Cardiac muscle cell (in vitro differentiated cells and primary cell): ENCODE measurements at regions not wholly inside any gene's neighbourhood (a gene's known extent, or its start where the extent isn't known, plus 50 kb on each side); places are given as distances from the start of the nearest gene placed in this dataset.

Experiments used
- DNase-seq, 2 donors: peaks; one replicate each; pipeline versions ENCODE4 v3.0.0 to v3.0.0-alpha.2; 2010 to 2017; ENCODE audit warnings: low read depth in 1 of 2, low spot score in 1 of 2
- H3K27ac ChIP-seq: fragments of 200-600 bp; sonication (generic); 2 replicates; pipeline ENCODE4 v1.5.1; 2016
- H3K27me3 ChIP-seq: fragments of 200-600 bp; sonication (generic); 2 replicates; pipeline ENCODE4 v1.6.0; 2016; ENCODE audit warnings: control low read depth
- H3K36me3 ChIP-seq: fragments of 200-600 bp; sonication (generic); 2 replicates; pipeline ENCODE4 v1.5.1; 2016; ENCODE audit warnings: control low read depth
- H3K4me1 ChIP-seq: fragments of 200-600 bp; sonication (generic); 2 replicates; pipeline ENCODE4 v1.8.1; 2017; ENCODE audit warnings: low read depth, mild to moderate bottlenecking, mixed run types
- H3K4me3 ChIP-seq: fragments of 200-600 bp; sonication (generic); 2 replicates; pipeline ENCODE4 v1.5.1; 2016; ENCODE audit warnings: mild to moderate bottlenecking
- H3K9me3 ChIP-seq: fragments of 200-600 bp; sonication (generic); 2 replicates; pipeline ENCODE4 v1.5.1; 2017; ENCODE audit warnings: low read depth, mild to moderate bottlenecking, control low read depth
- CTCF ChIP-seq: IDR thresholded peaks from 2 replicates; pipeline ENCODE4 v1.5.1; 2012; ENCODE audit warnings: low read depth, mild to moderate bottlenecking, low read length

DNA sequence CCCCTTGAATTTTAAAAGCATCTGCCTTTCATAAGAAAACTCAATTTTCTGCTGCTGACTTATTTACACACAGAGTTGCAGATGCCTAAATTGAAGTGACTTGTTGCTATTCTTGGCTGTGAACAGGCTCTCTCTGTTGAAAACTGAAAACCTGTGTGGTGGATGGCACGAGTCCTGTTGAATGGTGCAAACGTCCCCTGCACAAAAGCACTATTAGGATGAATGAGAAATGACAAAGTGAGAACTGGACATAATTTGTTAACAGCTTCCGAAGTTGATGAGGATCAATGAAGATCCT is 201.7 kb upstream of the PREP start:
- Histone ChIP-seq H3K36me3 (no peaks in the 10 kb centered on the region), H3K27ac (no peak overlapping the region), H3K4me3 (no peak overlapping the region), H3K4me1 (peaks cover 17% of the 10 kb centered on the region), H3K9me3 (no peaks in the 10 kb centered on the region), H3K27me3 (no peaks in the 10 kb centered on the region)
- no peak for TF ChIP-seq CTCF
- no peak for DNase-seq

- no peaks in the 10 kb centered on the region for H3K27me3 ChIP-seq
- H3K9me3 ChIP-seq: no peaks in the 10 kb centered on the region
- H3K4me1 ChIP-seq: peaks cover 17% of the 10 kb centered on the region
- no peak overlapping the region for H3K4me3 ChIP-seq
- DNase-seq: no peak
- no peaks in the 10 kb centered on the region for H3K36me3 ChIP-seq
- TF ChIP-seq CTCF: no peak
- H3K27ac ChIP-seq: no peak overlapping the region
Observed at GRCh38 chr6:105603788-105604586, 201.1 kb upstream of the PREP start.

GRCh38 chr6:105601541-105602236 is 198.8 kb upstream of the PREP start:
- no peaks in the 10 kb centered on the region for H3K9me3 ChIP-seq
- no peaks in the 10 kb centered on the region for H3K27me3 ChIP-seq
- H3K4me3 ChIP-seq: no peak overlapping the region
- DNase-seq: peak in 1 of 2 donors; percentile 98
- H3K4me1 ChIP-seq: peaks cover 17% of the 10 kb centered on the region
- H3K27ac ChIP-seq: no peak overlapping the region
- no peaks in the 10 kb centered on the region for H3K36me3 ChIP-seq
- TF ChIP-seq CTCF: no peak

- H3K36me3 ChIP-seq: no peaks in the 10 kb centered on the region
- peak; percentile 45 to 81 for DNase-seq
- no peak overlapping the region for H3K27ac ChIP-seq
- H3K9me3 ChIP-seq: no peaks in the 10 kb centered on the region
- H3K27me3 ChIP-seq: peaks cover 6% of the 10 kb centered on the region
- no peak overlapping the region for H3K4me3 ChIP-seq
- TF ChIP-seq CTCF: no peak
- peaks cover 17% of the 10 kb centered on the region for H3K4me1 ChIP-seq
Observed at GRCh38 chr6:105600336-105601260, 197.7 kb upstream of the PREP start.

GRCh38 chr6:105598264-105598663 is 195.4 kb upstream of the PREP start:
- Histone ChIP-seq H3K9me3 (no peaks in the 10 kb centered on the region), H3K27me3 (peaks cover 6% of the 10 kb centered on the region), H3K4me1 (peaks cover 17% of the 10 kb centered on the region), H3K27ac (no peak overlapping the region), H3K4me3 (no peak overlapping the region), H3K36me3 (no peaks in the 10 kb centered on the region)
- DNase-seq: no peak
- TF ChIP-seq CTCF: no peak
